ENCODE measurements at regions not wholly inside any gene's neighbourhood (a gene's known extent, or its start where the extent isn't known, plus 50 kb on each side); places are given as distances from the start of the nearest gene placed in this dataset.

DNA sequence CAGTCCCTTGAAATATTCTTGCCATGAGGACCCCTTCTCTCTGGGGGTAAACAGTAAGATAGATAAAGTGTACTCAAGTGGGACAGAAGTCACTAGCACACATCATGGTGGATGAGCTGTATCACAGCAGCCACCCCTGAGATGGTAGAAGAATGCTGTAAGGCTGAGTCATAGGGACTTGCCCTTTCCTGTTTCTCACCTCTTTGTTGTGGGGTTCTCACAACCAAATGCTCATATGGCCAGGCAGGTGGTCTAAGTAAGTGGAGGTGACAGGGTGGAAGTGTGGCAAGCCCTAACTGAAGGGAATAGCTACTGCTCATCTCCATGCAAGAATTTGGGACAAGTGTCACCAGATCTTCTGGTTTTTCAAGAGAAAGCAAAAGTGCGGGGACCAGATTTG is 202.7 kb upstream of the SLC14A2 start:
- H3K27ac ChIP-seq (ENCODE audit: control insufficient read depth, insufficient read depth): no peak overlapping the region
- intact Hi-C loops (cut with micrococcal nuclease; ENCODE audit: unreplicated experiment): no loop called here
- SMC1A ChIA-PET (ENCODE audit: uncharacterized antibody, unreplicated experiment): no interaction called here
- peak; percentile 1 for DNase-seq (ENCODE audit: low read depth, low spot score)
- no peaks in the 10 kb centered on the region for H3K4me1 ChIP-seq (ENCODE audit: control insufficient read depth, insufficient read depth, low read length)
- TF ChIP-seq ZNF622 (IDR thresholded peaks at IDR 0.05) (no peak), SIN3A (IDR thresholded peaks at IDR 0.05; ENCODE audit: low read depth, low read length) (no peak), WRNIP1 (IDR thresholded peaks at IDR 0.05; ENCODE audit: borderline replicate concordance, low read depth, low read length) (no peak), CREM (IDR thresholded peaks at IDR 0.05; ENCODE audit: low read depth) (no peak), RB1 (IDR thresholded peaks at IDR 0.05; ENCODE audit: borderline replicate concordance) (no peak), CEBPB (IDR thresholded peaks at IDR 0.05; ENCODE audit: borderline replicate concordance in 1 of 2, low read depth in 2 of 2, low read length in 2 of 2) (no peak)
- TF ChIP-seq, protein P1, sequence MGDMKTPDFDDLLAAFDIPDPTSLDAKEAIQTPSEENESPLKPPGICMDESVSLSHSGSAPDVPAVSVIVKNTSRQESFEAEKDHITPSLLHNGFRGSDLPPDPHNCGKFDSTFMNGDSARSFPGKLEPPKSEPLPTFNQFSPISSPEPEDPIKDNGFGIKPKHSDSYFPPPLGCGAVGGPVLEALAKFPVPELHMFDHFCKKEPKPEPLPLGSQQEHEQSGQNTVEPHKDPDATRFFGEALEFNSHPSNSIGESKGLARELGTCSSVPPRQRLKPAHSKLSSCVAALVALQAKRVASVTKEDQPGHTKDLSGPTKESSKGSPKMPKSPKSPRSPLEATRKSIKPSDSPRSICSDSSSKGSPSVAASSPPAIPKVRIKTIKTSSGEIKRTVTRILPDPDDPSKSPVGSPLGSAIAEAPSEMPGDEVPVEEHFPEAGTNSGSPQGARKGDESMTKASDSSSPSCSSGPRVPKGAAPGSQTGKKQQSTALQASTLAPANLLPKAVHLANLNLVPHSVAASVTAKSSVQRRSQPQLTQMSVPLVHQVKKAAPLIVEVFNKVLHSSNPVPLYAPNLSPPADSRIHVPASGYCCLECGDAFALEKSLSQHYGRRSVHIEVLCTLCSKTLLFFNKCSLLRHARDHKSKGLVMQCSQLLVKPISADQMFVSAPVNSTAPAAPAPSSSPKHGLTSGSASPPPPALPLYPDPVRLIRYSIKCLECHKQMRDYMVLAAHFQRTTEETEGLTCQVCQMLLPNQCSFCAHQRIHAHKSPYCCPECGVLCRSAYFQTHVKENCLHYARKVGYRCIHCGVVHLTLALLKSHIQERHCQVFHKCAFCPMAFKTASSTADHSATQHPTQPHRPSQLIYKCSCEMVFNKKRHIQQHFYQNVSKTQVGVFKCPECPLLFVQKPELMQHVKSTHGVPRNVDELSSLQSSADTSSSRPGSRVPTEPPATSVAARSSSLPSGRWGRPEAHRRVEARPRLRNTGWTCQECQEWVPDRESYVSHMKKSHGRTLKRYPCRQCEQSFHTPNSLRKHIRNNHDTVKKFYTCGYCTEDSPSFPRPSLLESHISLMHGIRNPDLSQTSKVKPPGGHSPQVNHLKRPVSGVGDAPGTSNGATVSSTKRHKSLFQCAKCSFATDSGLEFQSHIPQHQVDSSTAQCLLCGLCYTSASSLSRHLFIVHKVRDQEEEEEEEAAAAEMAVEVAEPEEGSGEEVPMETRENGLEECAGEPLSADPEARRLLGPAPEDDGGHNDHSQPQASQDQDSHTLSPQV (IDR thresholded peaks at IDR 0.05): no peak
- RAD21 ChIA-PET (ENCODE audit: unreplicated experiment): no interaction called here
- in situ Hi-C loops (cut with MboI): no loop called here
- no peak for FAIRE-seq
- POLR2A ChIA-PET: interaction anchor here (0.6 kb wide), 1 partner anchor 684 kb away, joined by 3 read pairs; no protein-coding TSS in a partner anchor
- H3K9ac ChIP-seq (ENCODE audit: control insufficient read depth, insufficient read depth, low read length): no peak overlapping the region
- H3K27me3 ChIP-seq (replicated peaks in 1 of 2; ENCODE audit: control insufficient read depth in 2 of 2, insufficient read depth in 2 of 2, low read length in 1 of 2): no peaks in the 10 kb centered on the region
- no peaks in the 10 kb centered on the region for H3K9me3 ChIP-seq (replicated peaks; ENCODE audit: control insufficient read depth, insufficient read depth, low read length)
- WGBS (ENCODE audit: insufficient coverage, insufficient replicate concordance, low lambda C conversion rate, missing lambda C conversion rate): 86% methylated on average over 1 of the region's 1 CpG
- no peaks in the 10 kb centered on the region for H4K20me1 ChIP-seq (ENCODE audit: control insufficient read depth, insufficient read depth)
- no TSS peak for BruUV-seq (replicated peaks)
- H3K79me2 ChIP-seq (ENCODE audit: control insufficient read depth, insufficient read depth, low read length): no peaks in the 10 kb centered on the region
- H2AFZ ChIP-seq (ENCODE audit: control insufficient read depth, low read depth, low read length): no peak overlapping the region
- H3K36me3 ChIP-seq (ENCODE audit: control insufficient read depth in 2 of 2, insufficient read depth in 2 of 2, low read length in 1 of 2): no peaks in the 10 kb centered on the region
- ATAC-seq: peak; percentile 65
- H3K4me2 ChIP-seq (ENCODE audit: control insufficient read depth, insufficient read depth): no peak overlapping the region
- CTCF ChIA-PET: no interaction called here
- H3K4me3 ChIP-seq: no peak overlapping the region

Measured in GM12878 (cell line).